IPS DF 4.7 (cell line): ENCODE measurements at regions not wholly inside any gene's neighbourhood (a gene's known extent, or its start where the extent isn't known, plus 50 kb on each side); places are given as distances from the start of the nearest gene placed in this dataset.
A peak's percentile ranks its signal among the peaks of the same experiment; 100 is the strongest.
"Not testable (repeated sequence)": the region's sequence is repeated elsewhere in the genome, so short reads cannot be mapped to it uniquely, and the experiment has no call there.

Experiments used
- DNase-seq: peaks from one replicate; pipeline ENCODE4 v3.0.0-alpha.2; 2013; ENCODE audit warnings: low spot score; ENCODE audit errors: extremely low read depth

DNA sequence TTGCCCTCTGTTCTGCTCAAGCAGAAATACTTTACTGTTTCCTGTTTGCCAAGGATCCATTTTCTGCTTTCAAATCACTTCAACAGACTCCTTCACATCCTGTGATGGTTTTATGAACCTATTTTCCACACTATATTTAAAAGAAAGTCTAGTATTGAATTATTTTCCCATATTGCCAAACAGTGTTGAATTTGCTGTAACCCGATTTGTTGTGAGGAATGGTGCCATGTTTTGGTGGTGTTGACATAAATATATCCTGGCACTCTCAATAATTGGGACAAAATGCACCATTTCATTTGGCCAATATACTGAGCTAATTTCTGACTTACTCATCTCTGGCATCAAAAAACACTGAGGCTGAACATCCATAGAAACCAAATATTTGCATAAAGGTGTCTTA lies 615.4 kb upstream of the SEMA3D start:
- DNase-seq = no peak

DNA sequence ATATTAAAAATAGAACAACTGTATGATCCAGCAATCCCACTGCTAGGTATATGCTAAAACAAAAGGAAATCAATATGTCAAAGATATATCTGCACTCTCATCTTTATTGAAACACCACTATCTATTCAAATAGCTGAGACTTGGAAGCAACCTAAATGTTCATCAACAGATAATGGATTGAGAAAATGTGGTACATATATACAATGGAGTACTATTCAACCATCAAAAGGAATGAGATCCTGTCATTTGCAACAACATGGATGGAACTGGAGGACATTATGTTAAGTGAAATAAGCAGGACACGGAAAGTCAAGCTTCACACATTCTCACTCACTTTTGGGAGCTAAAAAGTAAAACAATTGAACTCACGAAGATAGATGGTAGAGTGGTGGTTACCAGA lies 610.1 kb upstream of the SEMA3D start:
- DNase-seq = no peak

GRCh38 chr7:85791098-85791497 lies 604.2 kb upstream of the SEMA3D start:
- not testable (repeated sequence) for DNase-seq

GRCh38 chr7:85781606-85782005 lies 594.8 kb upstream of the SEMA3D start:
- DNase-seq = no peak

- no peak for DNase-seq
Measured at GRCh38 chr7:85776691-85777345, 590.0 kb upstream of the SEMA3D start.

DNA sequence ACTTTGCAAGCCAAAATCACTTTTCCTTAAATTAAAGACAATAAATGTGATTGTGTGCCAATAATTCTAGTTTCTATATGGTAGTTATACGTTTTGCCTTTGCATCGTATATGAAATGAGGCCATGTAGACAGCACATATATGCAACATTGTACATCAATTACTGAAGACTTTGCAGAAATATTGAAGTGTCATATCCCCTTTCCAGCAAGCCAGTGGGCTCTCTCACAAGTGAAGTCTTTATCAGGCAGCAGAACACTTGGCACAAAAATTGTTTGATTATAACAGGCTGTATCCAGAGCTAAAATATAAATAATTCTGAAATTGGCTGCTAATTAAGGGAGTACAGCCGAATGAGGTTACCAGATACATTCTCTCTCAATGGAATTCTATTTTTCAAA lies 588.6 kb upstream of the SEMA3D start:
- DNase-seq = no peak

DNA sequence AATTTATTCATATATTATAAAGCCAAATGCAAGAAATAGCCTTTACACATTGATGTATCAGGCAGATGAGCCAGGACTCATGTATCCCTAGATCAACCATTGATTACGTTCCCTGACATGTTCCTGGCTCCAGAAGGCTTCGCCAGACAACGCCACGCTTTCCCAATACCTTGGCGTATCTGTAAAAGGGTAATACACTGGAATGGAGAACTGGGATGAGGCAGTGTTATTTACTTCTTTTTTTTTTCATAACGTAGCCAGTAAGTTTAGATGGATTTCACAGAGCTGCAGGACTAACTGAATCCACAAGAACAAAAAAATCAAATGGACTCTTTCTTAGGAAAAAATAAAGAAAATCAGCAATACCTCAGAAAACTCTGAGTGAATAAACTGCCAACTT lies 588.1 kb upstream of the SEMA3D start:
- no peak for DNase-seq

DNA sequence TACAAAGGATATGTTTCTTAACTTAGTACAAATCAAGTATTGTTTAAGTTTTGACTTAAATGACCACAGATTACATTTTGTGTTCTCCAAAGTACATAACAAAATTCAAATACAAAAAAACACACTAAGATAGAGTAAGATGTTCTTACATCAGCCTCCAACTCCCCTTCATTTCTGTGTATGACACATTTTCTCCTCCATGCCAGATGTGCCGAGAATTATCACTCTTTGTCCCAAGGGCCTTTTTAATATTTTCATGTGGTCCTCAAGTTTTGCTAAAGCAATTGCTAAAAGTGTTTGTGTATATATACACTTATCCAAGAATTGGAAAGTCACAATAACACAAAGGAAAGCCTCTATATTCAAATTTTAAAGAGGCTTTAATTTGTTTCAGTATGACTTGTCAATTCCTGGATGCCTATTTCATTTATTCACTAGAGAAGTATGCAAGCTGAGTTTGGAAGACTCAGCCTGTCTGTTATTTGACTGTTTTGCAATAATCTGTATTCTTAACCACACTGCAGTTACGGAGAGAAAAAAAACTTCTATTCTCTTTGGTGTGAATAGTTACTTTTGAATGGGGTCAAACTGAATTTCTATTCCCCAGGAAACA lies 586.4 kb upstream of the SEMA3D start:
- DNase-seq = no peak

DNA sequence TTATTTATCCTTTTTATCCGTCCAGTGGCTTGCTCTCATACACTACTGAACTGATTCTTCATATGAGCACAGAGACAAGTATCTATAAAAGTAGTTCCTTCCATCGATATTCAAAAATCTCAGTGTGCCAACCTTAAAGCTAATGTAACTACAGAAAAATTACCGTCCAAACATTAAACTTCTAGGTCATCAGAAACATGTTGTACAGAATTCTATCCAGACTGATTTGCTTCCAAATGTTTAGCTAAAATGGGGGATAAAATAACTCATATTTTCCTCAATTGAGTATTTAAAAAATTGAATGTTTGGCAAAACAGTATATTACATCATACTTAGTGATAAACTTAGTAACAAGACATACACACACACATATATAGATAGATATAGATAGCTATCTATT lies 584.7 kb upstream of the SEMA3D start:
- DNase-seq = no peak

DNA sequence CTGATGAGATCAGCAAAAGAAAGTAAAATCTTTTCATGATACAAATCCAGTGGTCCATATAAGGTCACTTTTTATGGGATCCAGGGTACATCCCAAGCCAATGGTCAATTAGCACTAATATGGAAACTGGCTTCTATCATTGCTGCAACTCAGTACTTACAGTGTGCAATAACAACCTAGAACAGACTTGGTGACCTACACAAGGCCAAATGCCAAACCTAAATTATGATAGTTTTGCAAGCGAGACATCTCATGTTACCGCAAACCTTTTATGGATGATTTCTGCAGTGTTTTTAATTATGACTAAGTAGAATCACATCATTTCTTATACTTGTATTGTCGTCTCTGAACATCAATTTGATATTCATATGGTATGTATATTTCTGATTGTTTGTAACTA lies 583.5 kb upstream of the SEMA3D start:
- DNase-seq = no peak

GRCh38 chr7:85765698-85766298 lies 578.9 kb upstream of the SEMA3D start:
- DNase-seq = no peak

DNA sequence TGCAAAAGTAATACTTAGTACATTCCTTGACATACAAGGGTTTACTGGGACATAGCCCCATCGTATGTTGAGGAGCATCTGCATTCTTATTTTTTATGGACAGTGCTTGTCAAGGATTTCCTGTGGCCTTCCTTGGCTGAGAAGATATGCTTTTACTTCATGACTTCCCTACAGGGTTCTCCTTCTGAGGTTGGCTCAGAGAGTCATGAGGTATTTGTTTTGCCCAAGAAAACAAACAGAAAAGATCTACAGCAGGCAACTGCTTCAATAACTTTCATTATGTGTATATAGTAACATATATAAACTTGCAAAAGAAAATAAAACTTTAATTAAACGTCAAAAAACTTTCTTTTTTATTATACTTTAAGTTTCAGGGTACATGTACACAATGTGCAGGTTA lies 577.2 kb upstream of the SEMA3D start:
- DNase-seq = no peak

DNA sequence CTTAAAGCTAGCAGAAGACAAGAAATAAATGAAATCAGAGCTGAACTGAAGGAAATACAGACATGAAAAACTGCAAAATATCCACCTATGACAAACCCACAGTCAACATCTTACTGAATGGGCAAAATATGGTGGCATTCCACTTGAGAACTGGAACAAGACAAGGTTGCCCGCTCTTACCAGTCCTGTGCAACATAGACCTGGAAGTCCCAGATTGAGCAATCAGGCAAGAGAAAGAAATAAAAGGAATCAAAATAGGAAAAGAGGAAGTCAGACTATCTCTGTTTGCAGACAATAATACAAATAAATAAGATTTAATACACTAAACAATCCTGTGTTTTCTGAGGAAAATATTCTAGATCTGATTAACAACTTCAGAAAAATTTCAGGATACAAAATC lies 570.5 kb upstream of the SEMA3D start:
- DNase-seq = no peak

DNA sequence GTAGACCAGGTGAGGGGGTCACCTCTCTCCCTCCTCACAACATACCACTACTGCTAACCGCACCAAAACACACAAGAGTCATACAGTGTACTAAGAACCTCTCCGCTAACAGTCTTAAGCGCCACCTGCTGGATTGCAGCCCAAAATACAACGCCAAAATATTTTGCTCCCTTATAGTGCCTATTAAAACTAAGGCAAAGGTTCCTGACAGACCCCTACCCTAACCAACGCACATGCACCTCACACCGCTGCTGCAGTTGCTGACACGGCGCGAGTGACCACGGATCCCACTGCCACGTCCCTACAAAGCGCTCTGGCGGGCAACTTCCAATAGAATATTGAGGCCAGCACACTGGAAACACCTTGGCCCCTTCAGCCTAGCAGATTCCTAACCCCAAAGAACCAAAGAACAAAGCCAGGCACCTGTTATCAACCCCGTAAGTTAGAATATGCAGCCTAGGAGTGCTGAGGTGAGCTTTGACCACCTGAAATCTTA lies 563.6 kb upstream of the SEMA3D start:
- peak; percentile 44 for DNase-seq

GRCh38 chr7:85749696-85750453 lies 563.0 kb upstream of the SEMA3D start:
- DNase-seq = no peak

GRCh38 chr7:85748861-85749260 lies 562.0 kb upstream of the SEMA3D start:
- DNase-seq = no peak

DNA sequence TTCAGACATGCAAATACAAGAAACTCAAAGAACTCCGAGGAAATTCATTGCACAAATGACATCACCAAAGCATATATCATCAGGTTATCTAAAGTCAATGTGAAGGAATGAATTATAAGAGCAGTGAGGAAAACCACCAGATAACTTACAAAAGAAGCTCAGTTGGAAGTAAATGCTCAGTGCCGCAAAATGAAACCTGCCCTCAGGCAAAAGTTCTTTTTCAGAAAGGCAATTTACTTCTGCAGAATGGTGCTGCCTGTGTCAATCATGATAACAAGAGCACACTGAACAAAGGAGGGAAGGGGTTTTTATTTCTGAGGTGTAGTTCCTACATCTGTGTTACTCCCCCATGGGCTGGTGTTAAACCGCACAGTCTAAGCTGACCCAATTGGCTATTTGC lies 550.6 kb upstream of the SEMA3D start:
- no peak for DNase-seq

- DNase-seq = no peak
Measured at GRCh38 chr7:85736085-85736484, 549.2 kb upstream of the SEMA3D start.

GRCh38 chr7:85734823-85735222 lies 548.0 kb upstream of the SEMA3D start:
- DNase-seq = no peak

- no peak for DNase-seq
Measured at GRCh38 chr7:85733169-85733915, 546.5 kb upstream of the SEMA3D start.

GRCh38 chr7:85730012-85730411 lies 543.2 kb upstream of the SEMA3D start:
- DNase-seq = no peak
